H1 (cell line): ENCODE measurements at regions not wholly inside any gene's neighbourhood (a gene's known extent, or its start where the extent isn't known, plus 50 kb on each side); places are given as distances from the start of the nearest gene placed in this dataset.

ENCODE experiments used
- CTCF ChIA-PET: fragments of 300-600 bp; sonication (Branson Sonifier 250); formaldehyde crosslinking; loops from one replicate; lab custom pipeline; 2021; ENCODE audit not compliant: partially characterized antibody; lab: Charles Lee
- POLR2A ChIA-PET: fragments of 300-600 bp; sonication (Branson Sonifier 250); formaldehyde crosslinking; loops from one replicate; lab custom pipeline; 2021; ENCODE audit warnings: inconsistent platforms; ENCODE audit not compliant: partially characterized antibody; lab: Charles Lee
- DNase-seq, 2 experiments: peaks; one replicate each; pipeline versions ENCODE4 v3.0.0 to v3.0.0-alpha.2; 2010 to 2022; ENCODE audit warnings: low spot score in 2 of 2, low read depth in 1 of 2, mixed read lengths in 1 of 2
- FAIRE-seq: peaks from 2 replicates; lab custom pipeline; 2011; peaks lifted over from hg19 to GRCh38; lab: Jason Lieb, UNC
- H2AFZ ChIP-seq: 2 replicates; pipeline ENCODE4 v1.8.1; 2012; ENCODE audit warnings: low read length, inconsistent platforms
- H2AK5ac ChIP-seq: 2 replicates; pipeline ENCODE4 v1.6.1; 2013; ENCODE audit warnings: low read depth, low read length
- H2BK120ac ChIP-seq: replicated peaks from 2 replicates; pipeline ENCODE3; 2013; ENCODE audit warnings: low read depth, low read length, inconsistent platforms
- H2BK12ac ChIP-seq: 2 replicates; pipeline ENCODE4 v1.6.1; 2013; ENCODE audit warnings: low read depth, low read length
- H2BK15ac ChIP-seq: 2 replicates; pipeline ENCODE4 v1.6.1; 2013; ENCODE audit warnings: low read length
- H2BK20ac ChIP-seq: 2 replicates; pipeline ENCODE4 v1.6.1; 2013; ENCODE audit warnings: low read length
- H2BK5ac ChIP-seq: 2 replicates; pipeline ENCODE4 v1.6.1; 2013; ENCODE audit warnings: low read depth, low read length
- H3K14ac ChIP-seq: 2 replicates; pipeline ENCODE4 v1.6.1; 2013; ENCODE audit warnings: inconsistent platforms; ENCODE audit not compliant: insufficient read length
- H3K18ac ChIP-seq: 2 replicates; pipeline ENCODE4 v1.6.1; 2013; ENCODE audit warnings: low read length; ENCODE audit errors: extremely low read depth
- H3K23ac ChIP-seq: 2 replicates; pipeline ENCODE4 v1.6.1; 2013; ENCODE audit warnings: inconsistent platforms; ENCODE audit not compliant: insufficient read length
- H3K23me2 ChIP-seq: 2 replicates; pipeline ENCODE4 v1.6.1; 2013; ENCODE audit warnings: low read depth, low read length
- H3K27ac ChIP-seq: 2 replicates; pipeline ENCODE4 v1.6.1; 2011; ENCODE audit warnings: low read depth, low read length, inconsistent platforms
- H3K27me3 ChIP-seq, 4 experiments: replicated peaks in 1 of 4; 1 replicate in 1 of 4; 2 replicates in 3 of 4; pipeline versions ENCODE4 v1.6.1 to v1.8.1; 2011 to 2013; ENCODE audit warnings: low read length in 3 of 4, mild to moderate bottlenecking in 3 of 4, inconsistent platforms in 2 of 4, mixed read lengths in 2 of 4, moderate library complexity in 1 of 4; ENCODE audit not compliant: control insufficient read depth in 3 of 4, insufficient read depth in 3 of 4; ENCODE audit errors: extremely low read depth in 1 of 4
- H3K36me3 ChIP-seq, 4 experiments: 2 replicates each; pipeline versions ENCODE4 v1.6.1 to v1.8.1; 2011 to 2013; ENCODE audit warnings: mild to moderate bottlenecking in 4 of 4, low read length in 3 of 4, moderate library complexity in 2 of 4, control low read depth in 1 of 4, inconsistent platforms in 1 of 4; ENCODE audit not compliant: insufficient read depth in 4 of 4, control insufficient read depth in 2 of 4
- H3K4ac ChIP-seq: replicated peaks from 2 replicates; pipeline ENCODE3; 2013; ENCODE audit warnings: low read length, low read depth, mixed read lengths, inconsistent platforms; ENCODE audit not compliant: insufficient read length
- H3K4me1 ChIP-seq, 4 experiments: replicated peaks in 1 of 4; 1 replicate in 1 of 4; 2 replicates in 3 of 4; pipeline versions ENCODE4 v1.6.1 to v1.8.1; 2011 to 2013; ENCODE audit warnings: low read length in 3 of 4, inconsistent platforms in 2 of 4, mixed read lengths in 1 of 4; ENCODE audit not compliant: insufficient read depth in 4 of 4, control insufficient read depth in 3 of 4
- H3K4me2 ChIP-seq, 2 experiments: 2 replicates each; pipeline versions ENCODE4 v1.6.1 to v1.8.1; 2011 to 2013; ENCODE audit warnings: low read depth in 2 of 2, low read length in 2 of 2, control low read depth in 1 of 2, inconsistent platforms in 1 of 2, mild to moderate bottlenecking in 1 of 2; ENCODE audit not compliant: insufficient read depth in 1 of 2
- H3K4me3 ChIP-seq, 4 experiments: fragments of 200-600, 300-600 bp in 1 of 4; sonication (generic), shearing (Covaris generic), sonication (Bioruptor Twin) in 1 of 4; 2 replicates each; pipeline versions ENCODE4 v1.5.1 to v1.8.1; 2011 to 2016; ENCODE audit warnings: low read length in 4 of 4, low read depth in 3 of 4, control low read depth in 2 of 4, inconsistent platforms in 2 of 4, mild to moderate bottlenecking in 2 of 4, mixed read lengths in 1 of 4, moderate library complexity in 1 of 4; ENCODE audit not compliant: insufficient read depth in 2 of 4; ENCODE audit errors: extremely low read depth in 1 of 4
- H3K56ac ChIP-seq: replicated peaks from 2 replicates; pipeline ENCODE3; 2013; ENCODE audit warnings: low read depth, mild to moderate bottlenecking, mixed read lengths, low read length, inconsistent platforms; ENCODE audit not compliant: insufficient read length
- H3K79me1 ChIP-seq: 2 replicates; pipeline ENCODE4 v1.6.1; 2013; ENCODE audit warnings: low read depth, low read length, control low read depth
- H3K79me2 ChIP-seq, 2 experiments: 2 replicates each; pipeline versions ENCODE4 v1.6.1 to v1.8.1; 2012 to 2013; ENCODE audit warnings: low read length in 2 of 2, mild to moderate bottlenecking in 2 of 2, inconsistent platforms in 1 of 2; ENCODE audit not compliant: insufficient read depth in 2 of 2, control insufficient read depth in 1 of 2
- H3K9ac ChIP-seq, 4 experiments: replicated peaks in 1 of 4; 1 replicate in 1 of 4; 2 replicates in 3 of 4; pipeline versions ENCODE4 v1.6.1 to v1.8.1; 2011 to 2013; ENCODE audit warnings: low read depth in 3 of 4, low read length in 3 of 4, control low read depth in 2 of 4, mild to moderate bottlenecking in 2 of 4, moderate library complexity in 2 of 4, inconsistent platforms in 1 of 4; ENCODE audit errors: extremely low read depth in 1 of 4
- H3K9me3 ChIP-seq, 2 experiments: 2 replicates each; pipeline versions ENCODE4 v1.6.1 to v1.8.1; 2012 to 2013; ENCODE audit warnings: mild to moderate bottlenecking in 2 of 2, moderate library complexity in 2 of 2, control low read depth in 1 of 2, inconsistent platforms in 1 of 2, low read depth in 1 of 2, low read length in 1 of 2, mixed read lengths in 1 of 2; ENCODE audit not compliant: insufficient read depth in 2 of 2
- H4K20me1 ChIP-seq, 2 experiments: replicated peaks in 1 of 2; 2 replicates each; pipeline versions ENCODE3 to v1.8.1; 2011 to 2013; ENCODE audit warnings: inconsistent platforms in 2 of 2, low read length in 2 of 2, mild to moderate bottlenecking in 1 of 2; ENCODE audit not compliant: insufficient read depth in 2 of 2, control insufficient read depth in 1 of 2
- H4K5ac ChIP-seq: 2 replicates; pipeline ENCODE4 v1.6.1; 2013; ENCODE audit warnings: low read length, low read depth, mixed read lengths, inconsistent platforms; ENCODE audit not compliant: insufficient read length
- H4K8ac ChIP-seq: 2 replicates; pipeline ENCODE4 v1.8.0; 2013; ENCODE audit warnings: mild to moderate bottlenecking, moderate library complexity, low read length, inconsistent platforms; ENCODE audit not compliant: insufficient read depth; ENCODE audit errors: extremely low read depth
- H4K91ac ChIP-seq: replicated peaks from 2 replicates; pipeline ENCODE3; 2013; ENCODE audit warnings: low read length, mixed read lengths, inconsistent platforms; ENCODE audit not compliant: insufficient read length
- BACH1 ChIP-seq: IDR thresholded peaks from 2 replicates; pipeline ENCODE4 v1.6.1; 2012; ENCODE audit warnings: low read length, improper control_type of control experiment
- E2F6 ChIP-seq: IDR thresholded peaks from 2 replicates; pipeline ENCODE4 v1.6.1; 2012; ENCODE audit warnings: inconsistent platforms
- GTF2F1 ChIP-seq: IDR thresholded peaks from 2 replicates; pipeline ENCODE4 v1.6.1; 2012; ENCODE audit warnings: low read depth, low read length, improper control_type of control experiment, borderline replicate concordance
- JUN ChIP-seq: IDR thresholded peaks from 2 replicates; pipeline ENCODE4 v1.6.1; 2011; ENCODE audit warnings: low read depth, mild to moderate bottlenecking, improper control_type of control experiment, low read length
- MAFK ChIP-seq: IDR thresholded peaks from 2 replicates; pipeline ENCODE4 v1.6.1; 2012; ENCODE audit warnings: low read depth, mild to moderate bottlenecking, improper control_type of control experiment, low read length
- NANOG ChIP-seq: IDR thresholded peaks from 2 replicates; pipeline ENCODE4 v1.6.1; 2011; ENCODE audit warnings: low read length, low read depth, mild to moderate bottlenecking, inconsistent platforms; ENCODE audit not compliant: insufficient read depth, poor library complexity, severe bottlenecking
- SAP30 ChIP-seq: fragments of 300-600 bp; sonication (generic); IDR thresholded peaks from 2 replicates; pipeline ENCODE4 v1.7.1; 2012; ENCODE audit warnings: low read length, moderate library complexity, mild to moderate bottlenecking, inconsistent platforms; ENCODE audit not compliant: insufficient read depth, insufficient replicate concordance
- WGBS, 2 experiments: shearing (Covaris generic) in 1 of 2; methylation state at CpG; one replicate each; pipeline versions ENCODE4 v1.1.6 to v1.1.7; 2013 to 2015; ENCODE audit warnings: low lambda C conversion rate in 2 of 2, mixed read lengths in 2 of 2, inconsistent platforms in 1 of 2, low coverage in 1 of 2, missing lambda C conversion rate in 1 of 2; ENCODE audit not compliant: insufficient replicate concordance in 2 of 2, insufficient coverage in 1 of 2, insufficient read length in 1 of 2; ENCODE audit errors: extremely low coverage in 1 of 2, missing lambda C conversion rate in 1 of 2; 5-methylcytosine and 5-hydroxymethylcytosine counted together

GRCh38 chr2:128415779-128416061 lies 97.1 kb upstream of the HS6ST1 start:
- Histone ChIP-seq H3K79me1 (no peaks in the 10 kb centered on the region), H4K91ac (no peak overlapping the region), H3K9me3 (peaks cover 0 to 2% of the 10 kb centered on the region in 2 experiments; a peak in 1 of 4 replicates), H2BK12ac (no peak overlapping the region), H3K27ac (no peak overlapping the region), H2BK15ac (no peak overlapping the region), H3K4me2 (no peak overlapping the region), H3K36me3 (no peaks in the 10 kb centered on the region), H2AFZ (no peak overlapping the region), H3K79me2 (no peaks in the 10 kb centered on the region), H4K20me1 (no peaks in the 10 kb centered on the region), H2BK20ac (no peak overlapping the region), H3K18ac (no peak overlapping the region), H2BK120ac (no peak overlapping the region), H3K9ac (no peak overlapping the region), H3K4ac (no peak overlapping the region), H2AK5ac (no peak overlapping the region), H3K4me1 (peaks cover 0 to 8% (median 0%) of the 10 kb centered on the region in 4 experiments; a peak in 2 of 7 replicates), H3K56ac (no peak overlapping the region), H3K27me3 (no peaks in the 10 kb centered on the region), H4K5ac (no peak overlapping the region), H3K23me2 (no peaks in the 10 kb centered on the region), H3K23ac (no peak overlapping the region), H2BK5ac (no peak overlapping the region), H4K8ac (no peak overlapping the region), H3K14ac (no peak overlapping the region), H3K4me3 (no peak overlapping the region)
- no peak for FAIRE-seq
- CTCF ChIA-PET = interaction anchor here (0.6 to 1.1 kb wide), 7 partner anchors 11 to 178 kb away, joined by 3 to 5 read pairs (median 3); no protein-coding TSS in a partner anchor
- DNase-seq = no peak
- TF ChIP-seq SAP30 (no peak), NANOG (no peak), BACH1 (no peak), JUN (no peak), MAFK (no peak), GTF2F1 (no peak), E2F6 (no peak)
- POLR2A ChIA-PET = no interaction called here
- 89% methylated on average over 1 of the region's 1 CpG; no CpG with 5 or more reads in 1 of the 2 experiments for WGBS, 2 experiments
